GM19468 (cell line): ENCODE measurements at regions not wholly inside any gene's neighbourhood (a gene's known extent, or its start where the extent isn't known, plus 50 kb on each side); places are given as distances from the start of the nearest gene placed in this dataset.
"Not testable (repeated sequence)": the region's sequence is repeated elsewhere in the genome, so short reads cannot be mapped to it uniquely, and the experiment has no call there.

ENCODE experiments used
- ATAC-seq: cut with Tn5 transposase; IDR thresholded peaks from one replicate; pipeline ENCODE4 v1.9.1; 2021; ENCODE audit warnings: mild to moderate bottlenecking, moderate library complexity, moderate number of reproducible peaks; ENCODE audit not compliant: unreplicated experiment; ENCODE audit errors: extremely low read depth

GRCh38 chr2:60358476-60358875 is 195.0 kb downstream of the BCL11A start:
- ATAC-seq = no peak

GRCh38 chr2:60357996-60358395 is 195.5 kb downstream of the BCL11A start:
- ATAC-seq = no peak

- no peak for ATAC-seq
Observed at GRCh38 chr2:60356346-60356745, 197.1 kb downstream of the BCL11A start.

DNA sequence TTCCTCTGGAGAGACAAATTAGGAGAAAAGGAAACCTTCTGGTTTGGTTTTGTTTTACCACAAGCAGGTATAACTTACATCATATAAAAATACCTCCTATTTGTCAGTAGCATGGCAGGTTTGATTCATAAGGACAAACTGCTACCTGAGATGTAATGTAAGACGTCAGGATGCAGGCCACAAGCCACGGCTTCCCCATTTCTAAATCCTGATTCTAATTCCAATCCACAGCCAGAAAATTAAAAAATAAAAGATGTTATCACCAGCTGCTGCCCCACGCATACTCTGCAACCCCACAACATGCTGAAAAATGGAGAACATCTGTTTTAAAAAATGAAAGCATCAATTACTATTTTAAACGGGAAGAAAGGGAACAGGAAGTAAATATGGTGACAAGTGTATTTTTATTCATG is 197.6 kb downstream of the BCL11A start:
- ATAC-seq = no peak

- ATAC-seq = no peak
Observed at GRCh38 chr2:60354713-60355112, 198.7 kb downstream of the BCL11A start.

DNA sequence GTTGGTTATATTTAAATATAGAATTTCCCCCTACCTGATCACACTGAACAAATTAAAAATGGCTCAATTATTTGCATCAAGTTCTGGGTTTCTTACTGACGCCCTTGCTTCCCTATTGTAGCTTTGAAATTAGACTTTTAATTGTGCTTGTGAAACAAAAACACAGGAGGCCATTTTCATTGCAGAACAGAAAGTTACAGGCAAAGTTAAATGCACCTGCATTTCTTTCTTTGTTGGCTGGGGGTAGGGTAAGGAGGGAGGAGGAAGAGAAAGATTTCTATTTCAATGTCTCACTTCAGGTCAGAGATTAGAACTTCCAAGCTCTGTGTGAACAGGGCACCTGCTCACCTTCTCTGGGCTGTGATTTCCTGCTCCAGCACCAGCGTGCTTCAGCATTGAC is 199.6 kb downstream of the BCL11A start:
- peak; percentile 35 for ATAC-seq

GRCh38 chr2:60353406-60353800 is 200.1 kb downstream of the BCL11A start:
- peak; percentile 4 for ATAC-seq

DNA sequence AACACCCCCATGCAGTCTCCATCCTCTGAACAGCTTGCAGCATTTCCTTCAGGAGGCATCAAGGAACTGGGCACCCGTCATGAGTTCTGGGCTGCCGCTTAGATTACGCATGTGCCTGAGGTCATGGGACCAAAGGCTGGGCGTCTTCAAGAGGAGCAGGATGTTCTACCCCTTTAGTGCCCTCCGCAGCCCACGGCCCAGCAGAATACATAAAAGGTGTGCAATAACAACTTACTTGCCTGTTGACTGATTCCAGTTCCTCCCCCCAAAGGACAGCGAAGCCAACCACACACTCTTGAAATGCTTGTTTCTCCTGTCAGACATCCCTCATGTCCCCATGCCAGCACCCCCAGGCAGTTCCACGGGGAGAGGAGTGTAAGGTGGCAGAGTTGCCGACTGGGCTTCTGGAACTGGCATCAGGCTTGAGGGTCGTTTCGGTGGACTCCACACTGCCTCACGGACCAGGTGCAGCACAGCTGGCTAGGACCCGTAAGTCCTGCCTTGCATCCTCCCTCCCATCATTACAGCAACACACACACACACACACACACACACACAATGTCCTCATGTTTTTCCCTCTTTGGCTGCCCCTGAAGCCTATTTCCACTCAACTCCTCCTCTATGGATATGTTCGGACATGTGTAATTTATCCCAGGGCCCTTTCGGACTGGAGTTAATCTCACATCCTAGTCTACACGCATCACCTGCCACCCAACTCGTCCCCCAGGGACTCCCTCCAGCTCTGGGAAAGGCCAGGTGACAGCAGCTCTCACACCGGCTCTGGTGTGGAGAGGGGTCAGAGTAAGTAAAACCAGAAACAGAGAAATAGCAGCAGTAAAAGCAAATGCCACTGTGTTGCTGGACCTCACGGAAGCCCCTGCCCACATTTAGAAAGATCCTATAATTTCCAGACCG is 200.7 kb downstream of the BCL11A start:
- ATAC-seq = no peak

DNA sequence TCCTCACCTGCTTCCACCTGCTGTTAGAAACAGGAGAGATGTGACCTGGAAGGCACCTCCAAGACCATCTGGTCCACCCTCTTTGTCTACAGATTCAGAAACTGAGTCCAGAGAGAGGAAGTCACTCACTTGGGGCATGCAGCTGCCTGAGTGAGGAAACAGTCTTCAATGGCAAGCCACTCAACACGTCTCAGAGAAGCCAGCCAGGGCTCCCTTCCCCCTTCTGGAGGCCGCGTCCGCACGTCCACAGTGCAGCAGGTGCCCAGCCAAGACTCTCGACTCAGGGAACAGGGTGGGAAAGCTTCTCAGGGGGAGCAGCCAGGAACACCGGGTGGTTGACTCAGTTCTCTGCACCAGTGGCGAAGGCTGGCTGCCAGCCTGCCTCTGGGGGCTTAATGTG is 201.7 kb downstream of the BCL11A start:
- no peak for ATAC-seq

DNA sequence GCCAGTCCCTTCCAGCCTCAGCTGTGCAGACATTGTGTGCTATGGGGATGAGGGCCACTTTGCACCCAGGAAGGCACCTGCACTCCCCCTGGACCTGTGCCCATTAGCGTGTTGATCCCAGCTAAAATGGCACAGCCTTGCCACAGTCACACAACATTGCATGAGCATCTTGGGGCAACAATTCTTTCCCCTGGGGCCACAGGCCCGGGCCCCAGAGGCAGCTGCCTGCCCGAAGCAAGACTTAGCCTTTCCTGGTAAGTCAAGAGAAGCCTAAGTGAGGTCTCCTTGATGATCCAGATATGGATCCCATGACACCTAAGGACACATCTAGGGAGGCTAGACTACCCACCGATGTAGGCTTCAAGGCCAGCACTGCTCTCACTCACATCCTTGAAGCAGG is 202.1 kb downstream of the BCL11A start:
- ATAC-seq = no peak

- ATAC-seq = no peak
Observed at GRCh38 chr2:60350791-60351190, 202.7 kb downstream of the BCL11A start.

DNA sequence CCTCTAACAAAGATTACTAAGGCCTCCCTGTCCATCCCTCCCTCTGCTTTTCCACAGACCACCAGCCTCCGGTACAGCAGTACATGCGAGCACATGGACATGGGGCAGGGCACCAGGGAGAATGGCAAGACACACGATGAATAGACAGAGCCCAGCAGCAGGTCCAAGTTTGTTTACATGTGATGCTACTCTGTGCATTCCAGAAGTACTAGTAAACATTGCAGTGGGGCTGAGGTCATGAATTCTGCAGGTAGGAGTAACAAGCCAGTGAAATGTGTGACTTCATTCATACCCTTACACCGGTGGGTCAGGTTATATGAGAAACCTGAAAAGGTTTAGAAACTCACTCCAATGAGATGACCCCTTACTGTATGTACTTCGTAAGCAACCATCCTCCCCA is 205.7 kb downstream of the BCL11A start:
- no peak for ATAC-seq

DNA sequence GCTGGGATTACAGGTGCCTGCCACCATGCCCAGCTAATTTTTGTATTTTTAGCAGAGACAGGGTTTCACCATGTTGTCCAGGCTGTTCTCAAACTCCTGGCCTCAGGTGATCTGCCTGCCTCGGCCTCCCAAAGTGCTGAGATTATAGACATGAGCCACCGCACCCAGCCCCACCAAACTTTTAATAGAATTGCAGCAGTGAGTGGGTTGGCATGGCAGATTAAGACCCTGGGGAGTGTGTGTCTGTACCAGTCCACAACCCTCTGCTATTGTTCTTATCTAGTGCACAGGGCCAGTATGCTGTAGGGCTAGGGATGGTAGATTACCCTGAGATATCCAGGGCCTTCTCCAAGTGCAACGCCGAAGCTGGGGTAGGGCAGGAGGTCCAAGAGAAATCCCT is 211.0 kb downstream of the BCL11A start:
- not testable (repeated sequence) for ATAC-seq

DNA sequence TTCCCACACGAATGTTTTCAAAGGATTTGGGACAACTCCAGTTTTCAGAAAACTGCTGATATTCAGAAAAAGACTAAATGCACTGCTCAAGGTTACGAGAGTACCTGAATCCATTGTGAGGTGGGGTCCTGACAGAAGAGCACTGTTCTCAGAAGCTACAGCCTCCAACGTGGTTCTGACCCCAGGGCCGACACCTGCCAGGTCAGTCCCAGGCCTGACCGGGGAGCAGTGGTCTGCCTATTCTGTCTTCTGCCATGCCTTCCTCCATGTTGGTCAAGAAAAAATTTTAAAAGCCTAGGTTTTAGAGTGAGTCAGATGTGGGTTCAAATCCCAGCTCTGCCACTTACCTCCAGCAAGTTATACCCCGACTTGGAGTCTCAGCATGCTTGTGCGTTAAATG is 212.3 kb downstream of the BCL11A start:
- ATAC-seq = no peak

DNA sequence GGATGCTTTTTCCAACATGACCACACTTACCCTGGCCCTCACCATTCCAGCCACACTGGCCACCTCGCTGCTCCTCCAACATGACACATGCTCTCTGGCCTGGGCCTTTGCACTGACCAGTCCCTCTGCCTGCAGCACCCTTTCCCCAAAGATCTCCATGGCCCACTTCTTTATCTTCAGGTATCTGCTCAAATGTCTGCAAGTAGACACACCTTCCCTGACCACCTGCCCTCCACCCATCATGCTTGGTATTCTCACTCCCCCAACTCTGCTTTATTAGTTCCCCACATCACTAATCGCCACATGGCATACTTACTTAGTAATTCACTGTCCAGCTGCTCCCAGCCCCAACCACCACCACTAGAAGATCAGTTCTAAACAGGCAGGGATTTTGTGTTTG is 214.2 kb downstream of the BCL11A start:
- ATAC-seq = no peak

DNA sequence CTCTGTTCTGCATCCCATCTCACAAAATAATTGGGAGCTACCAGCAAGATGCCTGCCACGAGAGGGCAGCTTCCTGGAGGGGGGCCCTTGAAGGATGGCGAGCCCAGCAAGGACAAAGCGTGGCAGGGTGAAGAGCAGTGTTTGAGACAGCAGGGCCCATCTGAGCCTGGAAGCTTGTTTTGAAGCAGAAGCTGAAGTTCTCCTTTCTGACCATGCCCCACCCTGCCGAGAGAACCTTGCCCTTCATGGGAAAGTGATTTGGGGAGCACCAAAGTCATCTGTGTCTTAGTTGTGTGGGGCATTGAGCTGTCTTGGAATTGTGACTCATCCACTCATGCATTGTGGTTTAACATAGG is 216.3 kb downstream of the BCL11A start:
- ATAC-seq = no peak

GRCh38 chr2:60336442-60337141 is 216.9 kb downstream of the BCL11A start:
- no peak for ATAC-seq

DNA sequence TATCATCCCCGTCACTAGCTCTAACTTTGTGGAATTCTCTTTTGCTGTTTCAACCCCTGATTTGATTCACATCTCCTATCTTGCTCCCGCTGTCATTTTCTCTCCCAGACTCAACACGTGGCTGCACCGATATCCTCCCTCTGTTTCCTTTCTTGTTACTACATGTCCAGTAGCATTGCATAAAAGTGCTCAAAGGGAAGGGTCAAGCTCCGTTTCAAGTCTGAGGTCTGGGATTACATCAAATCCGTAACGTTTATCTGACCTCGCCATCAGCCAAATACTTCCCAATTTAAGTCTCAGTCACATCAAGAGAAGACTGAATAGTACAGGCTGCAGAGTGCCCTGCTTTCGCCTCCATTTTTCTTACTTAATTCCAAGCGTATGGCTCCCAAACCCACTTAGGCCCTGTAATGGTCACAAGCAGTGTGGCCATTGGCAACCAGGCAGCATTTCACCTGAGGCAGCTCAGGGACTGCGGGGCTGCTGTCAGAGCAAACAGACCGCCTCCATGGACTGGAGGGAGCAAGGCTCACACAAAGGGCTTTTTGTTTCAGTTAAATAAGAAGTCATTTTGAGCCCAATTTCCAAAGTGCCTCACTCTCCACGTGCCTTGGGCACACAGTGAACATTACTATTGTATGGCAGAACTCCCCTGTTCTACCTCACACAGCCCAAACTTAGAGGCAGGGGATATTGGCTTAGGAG is 217.8 kb downstream of the BCL11A start:
- ATAC-seq = no peak

- no peak for ATAC-seq
Observed at GRCh38 chr2:60334610-60335009, 218.8 kb downstream of the BCL11A start.

DNA sequence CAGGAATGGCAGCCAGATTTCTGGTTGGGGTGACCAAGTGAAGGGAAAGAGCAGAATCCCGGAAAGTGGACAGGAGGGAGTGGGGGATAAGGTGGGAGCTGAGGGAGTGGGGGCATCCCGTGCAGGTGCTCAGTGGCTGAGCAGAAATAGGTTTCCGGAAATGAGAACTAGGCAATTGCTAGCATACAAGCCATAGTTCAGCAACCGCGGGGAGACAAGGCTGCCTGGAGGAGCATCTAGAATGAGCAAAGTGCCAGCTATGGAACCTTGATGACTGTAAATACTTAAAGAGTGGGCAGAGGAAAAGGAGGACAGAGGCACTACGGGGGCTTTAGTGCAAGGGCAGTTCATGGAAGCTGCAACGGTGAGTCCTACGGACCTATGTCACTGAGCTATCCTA is 220.2 kb downstream of the BCL11A start:
- ATAC-seq = no peak
